Mucosa of rectum (tissue), 2 donors: ENCODE measurements at regions not wholly inside any gene's neighbourhood (a gene's known extent, or its start where the extent isn't known, plus 50 kb on each side); places are given as distances from the start of the nearest gene placed in this dataset.

Source experiments
- H3K27ac ChIP-seq, 2 donors: one replicate each; pipeline ENCODE4 v1.7.0; 2013; ENCODE audit warnings: inconsistent platforms in 2 of 2, low read depth in 2 of 2, low read length in 2 of 2
- H3K27me3 ChIP-seq, 2 donors: one replicate each; pipeline ENCODE4 v1.7.0; 2013; ENCODE audit warnings: low read length in 2 of 2; ENCODE audit not compliant: control insufficient read depth in 2 of 2, insufficient read depth in 2 of 2
- H3K36me3 ChIP-seq, 2 donors: one replicate each; pipeline ENCODE4 v1.7.0; 2013; ENCODE audit warnings: low read length in 2 of 2; ENCODE audit not compliant: control insufficient read depth in 2 of 2, insufficient read depth in 2 of 2
- H3K4me1 ChIP-seq, 2 donors: one replicate each; pipeline ENCODE4 v1.7.0; 2013; ENCODE audit warnings: low read length in 2 of 2, mild to moderate bottlenecking in 1 of 2; ENCODE audit not compliant: control insufficient read depth in 2 of 2, insufficient read depth in 2 of 2
- H3K4me3 ChIP-seq, 2 donors: one replicate each; pipeline ENCODE4 v1.7.0; 2013; ENCODE audit warnings: low read length in 2 of 2
- H3K9ac ChIP-seq, 2 donors: one replicate each; pipeline ENCODE4 v1.7.0; 2013; ENCODE audit warnings: low read length in 2 of 2, low read depth in 1 of 2, mild to moderate bottlenecking in 1 of 2
- H3K9me3 ChIP-seq, 2 donors: one replicate each; pipeline ENCODE4 v1.7.0; 2013; ENCODE audit warnings: low read length in 2 of 2; ENCODE audit not compliant: control insufficient read depth in 2 of 2
- donor health status: healthy.
- donor health status: Normal muscosa, but diverticular disease.

DNA sequence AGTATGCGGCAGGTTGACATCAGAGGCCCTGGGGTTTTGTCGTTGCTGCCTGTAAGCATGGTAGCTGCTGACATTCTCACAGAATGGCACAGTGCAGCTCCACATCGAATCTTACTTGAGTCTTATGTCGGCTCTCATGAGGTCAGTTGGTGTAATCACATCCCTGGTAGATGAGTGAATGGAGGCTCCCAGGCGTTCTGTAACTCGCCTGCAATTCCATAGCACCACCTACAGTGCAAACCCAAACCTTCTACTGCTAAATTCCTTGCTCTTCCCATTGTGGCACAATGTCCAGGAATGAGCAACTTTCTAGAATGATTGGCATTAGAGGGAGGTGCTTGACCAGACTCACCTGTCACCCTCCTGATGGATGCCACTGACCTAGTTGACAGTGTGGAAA is 578.4 kb downstream of the CCDC171 start:
- Histone ChIP-seq H3K4me3 (no peak overlapping the region), H3K27ac (no peak overlapping the region), H3K9ac (no peak overlapping the region), H3K27me3 (no peaks in the 10 kb centered on the region), H3K9me3 (no peaks in the 10 kb centered on the region), H3K4me1 (peaks cover 0 to 5% of the 10 kb centered on the region in 2 donors), H3K36me3 (no peaks in the 10 kb centered on the region)

DNA sequence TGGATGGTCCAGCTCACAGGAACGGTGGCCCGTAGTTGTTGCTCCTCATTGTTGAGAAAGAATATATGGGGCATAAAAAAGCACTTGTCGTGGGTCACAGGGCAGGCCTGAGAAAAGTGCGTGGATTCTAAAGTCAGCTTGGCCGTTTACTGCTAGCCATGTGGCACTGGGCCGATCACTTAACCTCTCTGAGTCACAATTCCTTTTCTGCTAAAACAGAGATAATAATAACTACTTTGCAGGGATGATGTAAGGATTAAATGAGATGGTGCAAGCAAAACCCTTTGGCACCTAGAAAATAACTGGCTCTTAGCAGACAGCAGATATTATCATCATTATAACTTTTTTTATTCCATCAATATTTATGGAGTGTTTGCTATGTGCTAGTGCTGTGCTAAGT is 579.7 kb downstream of the CCDC171 start:
- H3K9ac ChIP-seq, result no peak overlapping the region
- no peak overlapping the region for H3K27ac ChIP-seq
- H3K36me3 ChIP-seq, result no peaks in the 10 kb centered on the region
- no peaks in the 10 kb centered on the region for H3K9me3 ChIP-seq
- no peaks in the 10 kb centered on the region for H3K27me3 ChIP-seq
- H3K4me3 ChIP-seq, result no peak overlapping the region
- H3K4me1 ChIP-seq, result peaks cover 0 to 5% of the 10 kb centered on the region in 2 donors

DNA sequence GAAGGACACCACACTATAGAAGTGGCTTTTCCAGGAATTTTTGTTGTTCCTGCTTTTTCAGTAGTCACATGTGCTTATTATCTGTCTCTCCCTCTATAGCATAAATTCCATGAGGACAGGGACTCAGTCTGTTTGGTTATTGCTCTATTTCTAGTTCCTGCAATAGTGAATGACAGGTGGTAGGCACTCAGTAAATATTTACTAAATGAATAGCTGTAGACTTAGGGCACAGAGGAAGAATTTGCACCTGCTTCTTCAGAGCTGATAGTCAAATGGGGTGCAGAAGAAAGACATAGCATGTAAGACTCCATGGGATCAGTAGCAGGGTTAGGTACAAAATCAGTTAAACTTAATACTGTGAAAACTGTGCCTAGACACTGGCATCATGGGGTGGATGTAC is 580.2 kb downstream of the CCDC171 start:
- Histone ChIP-seq H3K9me3 (no peaks in the 10 kb centered on the region), H3K36me3 (no peaks in the 10 kb centered on the region), H3K27ac (no peak overlapping the region), H3K27me3 (no peaks in the 10 kb centered on the region), H3K9ac (no peak overlapping the region), H3K4me3 (no peak overlapping the region), H3K4me1 (peaks cover 0 to 5% of the 10 kb centered on the region in 2 donors)

DNA sequence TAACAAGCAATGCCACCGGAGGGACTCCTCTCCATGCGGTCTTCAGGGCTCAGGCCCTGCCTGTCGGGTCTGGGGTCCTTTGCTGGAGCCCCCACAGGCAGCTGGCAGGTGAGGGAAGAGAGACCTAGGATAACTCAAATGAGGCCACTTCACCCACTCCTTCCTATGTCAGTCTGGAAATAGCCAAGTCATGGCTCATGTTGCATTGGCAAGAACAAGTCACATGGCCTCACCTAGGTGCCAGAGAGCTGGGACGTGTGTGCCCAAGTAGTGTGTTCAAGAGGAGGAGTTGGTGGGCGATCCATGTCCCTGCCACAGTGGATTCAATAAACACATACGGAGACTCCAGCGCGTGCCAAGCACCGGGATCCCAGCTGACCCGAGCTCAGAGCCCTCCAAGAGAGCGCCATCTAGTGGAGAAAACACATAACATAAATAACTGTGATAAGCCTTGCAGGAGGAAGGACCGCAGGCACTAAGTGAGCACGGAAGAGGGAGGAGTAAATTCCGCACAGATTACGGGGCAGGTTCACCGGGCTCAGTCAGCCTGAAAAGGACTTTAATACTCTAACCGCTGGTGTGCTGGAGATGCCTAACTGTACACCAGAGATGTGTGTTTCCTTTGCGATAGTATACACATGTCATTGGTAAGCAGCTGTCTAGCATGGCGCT is 580.8 kb downstream of the CCDC171 start:
- Histone ChIP-seq H3K27ac (peak overlapping the region in 1 of 2 donors; percentile 16), H3K27me3 (no peaks in the 10 kb centered on the region), H3K36me3 (no peaks in the 10 kb centered on the region), H3K9me3 (no peaks in the 10 kb centered on the region), H3K4me3 (no peak overlapping the region), H3K4me1 (peaks cover 0 to 5% of the 10 kb centered on the region in 2 donors), H3K9ac (no peak overlapping the region)

DNA sequence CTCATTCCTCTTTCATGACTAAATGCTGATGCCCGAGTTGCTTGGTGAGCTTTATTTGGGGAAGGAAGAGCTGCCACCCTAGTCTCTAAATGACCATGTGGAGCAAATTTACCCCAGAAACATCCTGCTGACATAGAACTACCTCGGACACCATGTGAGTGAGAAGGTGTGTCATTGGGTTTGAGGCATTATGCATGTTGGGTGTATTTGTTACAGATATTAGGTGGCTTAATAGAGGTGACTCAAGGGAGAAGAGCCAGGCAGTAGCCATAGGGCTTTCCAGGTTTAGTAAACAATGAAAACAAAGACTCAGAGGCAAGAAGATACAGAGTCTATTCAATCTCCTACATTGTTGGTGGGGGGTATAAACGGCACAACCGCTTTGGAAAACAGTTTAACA is 581.5 kb downstream of the CCDC171 start:
- Histone ChIP-seq H3K36me3 (no peaks in the 10 kb centered on the region), H3K27me3 (no peaks in the 10 kb centered on the region)

DNA sequence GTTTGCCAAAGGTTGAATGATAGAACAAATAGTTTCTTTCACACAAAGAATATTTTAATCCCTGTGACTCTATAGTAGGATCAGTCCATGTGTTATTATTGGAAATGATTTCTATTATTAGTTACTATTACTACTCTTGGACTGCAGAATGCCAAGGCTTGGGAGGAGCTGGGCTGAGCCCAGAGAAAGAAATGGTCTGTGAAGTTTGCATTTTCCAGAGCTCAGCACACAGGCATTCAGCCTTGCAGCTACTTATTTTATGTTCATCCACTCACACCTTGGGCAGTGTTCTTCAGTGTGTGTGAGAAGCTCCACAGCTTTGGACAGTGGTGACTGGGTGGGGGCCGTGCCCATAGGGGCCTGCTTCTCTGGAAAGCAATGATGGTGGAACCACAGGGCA is 583.1 kb downstream of the CCDC171 start:
- Histone ChIP-seq H3K27me3 (no peaks in the 10 kb centered on the region), H3K9me3 (no peaks in the 10 kb centered on the region), H3K36me3 (no peaks in the 10 kb centered on the region), H3K27ac (no peak overlapping the region), H3K4me3 (no peak overlapping the region), H3K9ac (no peak overlapping the region), H3K4me1 (peaks cover 0 to 5% of the 10 kb centered on the region in 2 donors)

More for the DNA sequence above, 581.5 kb downstream of the CCDC171 start:
- Histone ChIP-seq H3K27ac (no peak overlapping the region), H3K4me3 (no peak overlapping the region), H3K9me3 (no peaks in the 10 kb centered on the region), H3K4me1 (peaks cover 0 to 5% of the 10 kb centered on the region in 2 donors), H3K9ac (no peak overlapping the region)

DNA sequence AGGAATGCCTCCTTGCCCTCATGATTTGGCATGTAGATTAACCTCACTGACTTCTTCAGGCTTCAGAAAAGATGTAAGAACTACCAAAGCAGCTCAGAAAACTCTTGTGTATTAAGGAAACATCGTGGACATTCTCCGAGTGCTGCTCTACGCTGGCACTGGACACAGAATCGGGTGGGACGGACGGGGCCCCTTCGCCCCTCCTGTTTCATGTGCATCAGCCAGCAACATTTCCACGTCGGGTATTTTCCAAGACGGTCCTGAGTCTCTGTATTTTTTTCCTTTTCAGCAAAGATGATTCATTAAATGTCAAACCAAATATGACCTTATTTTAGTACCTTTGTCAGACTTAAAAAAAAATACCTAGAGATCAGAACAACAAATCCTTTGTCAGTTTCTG is 583.6 kb downstream of the CCDC171 start:
- H3K4me1 ChIP-seq, result peaks cover 0 to 5% of the 10 kb centered on the region in 2 donors

DNA sequence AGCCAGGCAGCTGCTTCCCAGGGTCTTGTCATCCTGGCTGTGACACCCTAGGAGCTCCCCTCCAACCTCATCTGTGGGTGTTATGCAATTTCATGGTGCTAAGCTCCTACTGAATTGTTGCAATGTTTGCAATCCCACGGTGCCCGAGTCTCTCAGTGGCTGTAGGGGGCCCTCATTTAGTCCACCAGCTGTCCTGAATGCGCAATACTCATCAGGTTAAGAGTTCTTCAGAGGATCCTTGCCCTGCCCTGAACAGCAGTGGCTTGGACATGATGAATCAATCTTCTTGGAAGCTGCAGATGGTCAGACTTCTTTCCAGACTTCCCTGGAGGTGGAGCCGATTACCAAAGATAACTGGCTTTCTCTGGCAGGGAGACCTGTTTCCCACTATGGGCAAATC is 584.1 kb downstream of the CCDC171 start:
- Histone ChIP-seq H3K27ac (no peak overlapping the region), H3K36me3 (no peaks in the 10 kb centered on the region), H3K4me3 (no peak overlapping the region), H3K9ac (no peak overlapping the region), H3K4me1 (peaks cover 0 to 5% of the 10 kb centered on the region in 2 donors), H3K27me3 (no peaks in the 10 kb centered on the region), H3K9me3 (no peaks in the 10 kb centered on the region)

More for the DNA sequence above, 583.6 kb downstream of the CCDC171 start:
- H3K36me3 ChIP-seq, result no peaks in the 10 kb centered on the region
- no peak overlapping the region for H3K9ac ChIP-seq
- H3K9me3 ChIP-seq, result no peaks in the 10 kb centered on the region
- no peak overlapping the region for H3K4me3 ChIP-seq
- H3K27ac ChIP-seq, result no peak overlapping the region
- no peaks in the 10 kb centered on the region for H3K27me3 ChIP-seq

DNA sequence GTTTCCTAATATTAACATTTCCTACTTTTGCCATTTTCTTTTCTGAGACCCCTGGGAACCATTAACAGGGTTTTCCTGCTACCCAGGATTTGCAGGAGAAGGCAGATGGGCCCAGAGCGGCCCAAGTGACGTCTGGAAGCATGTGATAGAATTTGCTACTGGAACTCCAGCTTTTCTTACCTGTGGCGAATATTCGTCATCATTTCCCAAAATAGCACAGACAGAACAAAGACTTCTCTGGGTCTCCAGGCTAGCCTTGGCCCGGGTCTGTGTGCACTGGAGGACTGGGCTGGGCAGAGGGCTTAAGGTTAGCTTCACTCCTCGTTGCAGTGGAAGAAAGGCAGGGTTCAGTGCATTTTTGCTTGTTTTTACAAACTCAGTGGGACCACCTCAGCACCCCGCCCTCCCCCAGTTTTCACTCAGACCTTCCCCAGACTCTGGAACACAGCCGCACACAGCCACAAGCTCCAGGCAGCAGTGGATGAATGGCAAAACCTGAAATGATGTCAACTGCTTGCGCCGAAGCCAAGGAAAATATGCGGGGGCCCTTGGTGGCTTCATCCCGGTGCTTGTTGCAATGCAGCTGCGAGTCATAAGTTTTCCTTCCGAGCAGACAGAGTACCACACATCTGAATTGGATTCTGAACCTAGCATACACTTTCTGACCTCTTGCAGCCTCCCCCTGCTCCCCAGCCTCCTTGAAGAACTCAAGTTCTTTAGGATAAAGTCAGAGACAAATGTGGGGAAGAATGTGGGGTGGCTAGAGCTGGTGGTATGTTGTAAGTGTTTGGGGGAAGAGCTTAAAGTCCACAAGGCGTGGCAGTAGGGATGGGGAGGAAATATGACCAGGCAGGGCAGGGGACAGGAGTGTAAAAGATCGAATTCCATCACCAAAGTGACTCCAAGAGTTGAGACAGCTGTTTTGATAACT is 586.0 kb downstream of the CCDC171 start:
- Histone ChIP-seq H3K4me3 (no peak overlapping the region), H3K27me3 (no peaks in the 10 kb centered on the region), H3K27ac (no peak overlapping the region), H3K36me3 (no peaks in the 10 kb centered on the region), H3K9me3 (no peaks in the 10 kb centered on the region), H3K4me1 (no peaks in the 10 kb centered on the region), H3K9ac (no peak overlapping the region)

DNA sequence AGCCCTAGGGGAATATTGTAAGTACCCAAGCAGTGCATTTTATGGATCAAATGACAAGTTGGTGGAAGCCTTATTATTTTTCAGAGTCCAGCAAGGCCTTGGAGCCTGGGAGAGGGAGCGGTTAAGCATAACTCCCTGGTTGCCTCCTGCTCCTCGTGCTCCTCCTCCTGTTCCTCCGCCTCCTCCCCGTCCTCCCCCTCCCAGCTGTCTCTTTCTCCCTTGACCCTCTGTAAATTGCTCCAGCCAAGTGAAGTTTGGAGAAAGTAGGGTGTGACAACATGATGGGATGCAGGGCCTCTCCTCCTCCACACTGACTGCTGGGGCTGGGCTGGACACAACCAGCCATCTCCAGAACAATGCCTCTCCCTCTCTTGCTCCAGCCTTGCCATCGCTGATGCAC is 586.9 kb downstream of the CCDC171 start:
- no peaks in the 10 kb centered on the region for H3K9me3 ChIP-seq
- no peaks in the 10 kb centered on the region for H3K27me3 ChIP-seq
- no peak overlapping the region for H3K27ac ChIP-seq
- H3K9ac ChIP-seq, result no peak overlapping the region
- no peak overlapping the region for H3K4me3 ChIP-seq
- H3K4me1 ChIP-seq, result no peaks in the 10 kb centered on the region
- H3K36me3 ChIP-seq, result no peaks in the 10 kb centered on the region
